ENCODE measurements at regions not wholly inside any gene's neighbourhood (a gene's known extent, or its start where the extent isn't known, plus 50 kb on each side); places are given as distances from the start of the nearest gene placed in this dataset.

GRCh38 chr3:14599488-14599887, 52.1 kb upstream of the CCDC174 start:
- no peak overlapping the region for H3K56ac ChIP-seq (ENCODE audit: extremely low read depth, insufficient read depth, low read length)
- no peaks in the 10 kb centered on the region for H4K20me1 ChIP-seq (ENCODE audit: insufficient read depth, low read length)
- H3K27me3 ChIP-seq (ENCODE audit: control insufficient read depth, insufficient read depth, low read length) = peaks cover 36% of the 10 kb centered on the region
- BruUV-seq (replicated peaks) = no TSS peak
- H3K4ac ChIP-seq (ENCODE audit: low read depth, low read length) = no peak overlapping the region
- POLR2A ChIA-PET (ENCODE audit: unreplicated experiment) = no interaction called here
- H3K18ac ChIP-seq (ENCODE audit: low read depth, low read length) = no peak overlapping the region
- TF ChIP-seq RAD21 (IDR thresholded peaks at IDR 0.05; ENCODE audit: low read length) (no peak), MXI1 (IDR thresholded peaks at IDR 0.05; ENCODE audit: borderline replicate concordance, low read depth, low read length) (no peak), ELK1 (IDR thresholded peaks at IDR 0.05; ENCODE audit: borderline replicate concordance, low read depth, low read length) (no peak), MAFK (IDR thresholded peaks at IDR 0.05; ENCODE audit: low read depth, low read length) (no peak), CHD1 (IDR thresholded peaks at IDR 0.05; ENCODE audit: low read depth, low read length) (no peak), NFE2L2 (IDR thresholded peaks at IDR 0.05; ENCODE audit: low read depth, low read length) (no peak), RFX5 (IDR thresholded peaks at IDR 0.05; ENCODE audit: low read depth, low read length) (no peak), CEBPB (IDR thresholded peaks at IDR 0.05; ENCODE audit: low read depth, low read length) (no peak), SMC3 (IDR thresholded peaks at IDR 0.05; ENCODE audit: low read depth, low read length) (no peak), POLR2A (IDR thresholded peaks at IDR 0.05; ENCODE audit: low read depth, low read length) (no peak), RCOR1 (IDR thresholded peaks at IDR 0.05; ENCODE audit: insufficient replicate concordance, low read length) (no peak), FOS (IDR thresholded peaks at IDR 0.05; ENCODE audit: low read depth, low read length) (no peak), MAZ (IDR thresholded peaks at IDR 0.05; ENCODE audit: borderline replicate concordance, low read depth, low read length) (no peak), BHLHE40 (IDR thresholded peaks at IDR 0.05; ENCODE audit: low read depth, low read length) (no peak)
- TF ChIP-seq, protein P1, sequence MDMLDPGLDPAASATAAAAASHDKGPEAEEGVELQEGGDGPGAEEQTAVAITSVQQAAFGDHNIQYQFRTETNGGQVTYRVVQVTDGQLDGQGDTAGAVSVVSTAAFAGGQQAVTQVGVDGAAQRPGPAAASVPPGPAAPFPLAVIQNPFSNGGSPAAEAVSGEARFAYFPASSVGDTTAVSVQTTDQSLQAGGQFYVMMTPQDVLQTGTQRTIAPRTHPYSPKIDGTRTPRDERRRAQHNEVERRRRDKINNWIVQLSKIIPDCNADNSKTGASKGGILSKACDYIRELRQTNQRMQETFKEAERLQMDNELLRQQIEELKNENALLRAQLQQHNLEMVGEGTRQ (IDR thresholded peaks at IDR 0.05; ENCODE audit: low read depth, low read length) = no peak
- TF ChIP-seq, protein P2, sequence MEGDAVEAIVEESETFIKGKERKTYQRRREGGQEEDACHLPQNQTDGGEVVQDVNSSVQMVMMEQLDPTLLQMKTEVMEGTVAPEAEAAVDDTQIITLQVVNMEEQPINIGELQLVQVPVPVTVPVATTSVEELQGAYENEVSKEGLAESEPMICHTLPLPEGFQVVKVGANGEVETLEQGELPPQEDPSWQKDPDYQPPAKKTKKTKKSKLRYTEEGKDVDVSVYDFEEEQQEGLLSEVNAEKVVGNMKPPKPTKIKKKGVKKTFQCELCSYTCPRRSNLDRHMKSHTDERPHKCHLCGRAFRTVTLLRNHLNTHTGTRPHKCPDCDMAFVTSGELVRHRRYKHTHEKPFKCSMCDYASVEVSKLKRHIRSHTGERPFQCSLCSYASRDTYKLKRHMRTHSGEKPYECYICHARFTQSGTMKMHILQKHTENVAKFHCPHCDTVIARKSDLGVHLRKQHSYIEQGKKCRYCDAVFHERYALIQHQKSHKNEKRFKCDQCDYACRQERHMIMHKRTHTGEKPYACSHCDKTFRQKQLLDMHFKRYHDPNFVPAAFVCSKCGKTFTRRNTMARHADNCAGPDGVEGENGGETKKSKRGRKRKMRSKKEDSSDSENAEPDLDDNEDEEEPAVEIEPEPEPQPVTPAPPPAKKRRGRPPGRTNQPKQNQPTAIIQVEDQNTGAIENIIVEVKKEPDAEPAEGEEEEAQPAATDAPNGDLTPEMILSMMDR (conservative IDR thresholded peaks at IDR 0.05; ENCODE audit: low read depth, low read length) = no peak
- H2BK15ac ChIP-seq (ENCODE audit: low read depth, low read length) = no peak overlapping the region
- no peaks in the 10 kb centered on the region for H3K4me1 ChIP-seq (ENCODE audit: control insufficient read depth, insufficient read depth, low read length)
- H4K5ac ChIP-seq (ENCODE audit: low read depth, low read length) = no peak overlapping the region
- DNase-seq = no peak
- H2BK120ac ChIP-seq (ENCODE audit: low read depth, low read length) = no peak overlapping the region
- H2AK5ac ChIP-seq (ENCODE audit: low read depth, low read length) = no peak overlapping the region
- no peaks in the 10 kb centered on the region for H3K36me3 ChIP-seq (ENCODE audit: control insufficient read depth, insufficient read depth, low read length)
- CTCF ChIA-PET = no interaction called here
- intact Hi-C loops (cut with micrococcal nuclease) (no loop called here), dilution Hi-C loops (cut with HindIII; ENCODE audit: low sequenced_read_pairs, unreplicated experiment) (no loop called here), in situ Hi-C loops (cut with MboI; ENCODE audit: low sequenced_read_pairs) (no loop called here)
- H2AK9ac ChIP-seq (replicated peaks; ENCODE audit: low read depth, low read length, poor library complexity) = no peak overlapping the region
- no peak overlapping the region for H3K4me3 ChIP-seq (ENCODE audit: insufficient read depth, low read depth, low read length)
- H2AFZ ChIP-seq (replicated peaks; ENCODE audit: low read length, poor library complexity) = no peak overlapping the region
- no peak overlapping the region for H3K27ac ChIP-seq (ENCODE audit: insufficient read depth, low read length)
- H3K9me1 ChIP-seq (ENCODE audit: insufficient read depth, low read length) = no peaks in the 10 kb centered on the region
- H3K79me1 ChIP-seq (ENCODE audit: low read depth in 1 of 2, low read length in 2 of 2) = no peaks in the 10 kb centered on the region
- no peak overlapping the region for H4K91ac ChIP-seq (ENCODE audit: insufficient read depth, low read depth, low read length)
- H2BK5ac ChIP-seq (ENCODE audit: low read depth, low read length, poor library complexity, severe bottlenecking) = no peak overlapping the region
- H3K14ac ChIP-seq (replicated peaks; ENCODE audit: low read depth, low read length) = no peak overlapping the region
- H4K8ac ChIP-seq (ENCODE audit: low read depth in 2 of 2, low read length in 2 of 2) = no peak overlapping the region
- H3K9me3 ChIP-seq (ENCODE audit: control insufficient read depth, insufficient read depth, low read length) = peaks cover 4% of the 10 kb centered on the region; the same call in 1 of the 2 replicates
- no peak overlapping the region for H3K23ac ChIP-seq (ENCODE audit: low read depth, low read length)
- no peak for ATAC-seq (ENCODE audit: low read depth)
- H3K4me2 ChIP-seq (ENCODE audit: low read depth, low read length) = no peak overlapping the region
- H2BK20ac ChIP-seq (ENCODE audit: low read depth, low read length) = no peak overlapping the region
- no peak overlapping the region for H3K9ac ChIP-seq (ENCODE audit: low read depth, low read length)

Measured in IMR-90 (cell line).